ENCODE measurements at regions not wholly inside any gene's neighbourhood (a gene's known extent, or its start where the extent isn't known, plus 50 kb on each side); places are given as distances from the start of the nearest gene placed in this dataset.

DNA sequence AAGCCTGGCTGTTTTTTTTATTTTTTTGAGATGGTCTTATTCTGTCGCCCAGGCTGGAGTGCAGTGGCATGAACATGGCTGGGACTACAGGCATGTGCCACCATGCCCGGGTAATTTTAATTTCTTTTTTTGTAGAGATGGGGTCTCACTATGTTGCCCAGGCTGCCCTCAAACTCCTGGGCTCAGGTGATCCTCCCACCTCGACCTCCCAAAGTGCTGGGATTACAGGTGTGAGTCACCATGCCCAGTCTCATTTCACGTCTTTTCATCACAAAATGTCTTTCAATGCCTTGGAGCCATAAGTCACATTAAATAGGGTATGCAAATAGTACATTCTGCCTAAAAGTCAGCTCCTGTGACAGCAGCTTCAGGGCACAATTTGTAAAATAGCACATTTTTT, 52.8 kb downstream of the SOX2 start:
- no peak for DNase-seq (ENCODE audit: low read depth in 2 of 2)

DNA sequence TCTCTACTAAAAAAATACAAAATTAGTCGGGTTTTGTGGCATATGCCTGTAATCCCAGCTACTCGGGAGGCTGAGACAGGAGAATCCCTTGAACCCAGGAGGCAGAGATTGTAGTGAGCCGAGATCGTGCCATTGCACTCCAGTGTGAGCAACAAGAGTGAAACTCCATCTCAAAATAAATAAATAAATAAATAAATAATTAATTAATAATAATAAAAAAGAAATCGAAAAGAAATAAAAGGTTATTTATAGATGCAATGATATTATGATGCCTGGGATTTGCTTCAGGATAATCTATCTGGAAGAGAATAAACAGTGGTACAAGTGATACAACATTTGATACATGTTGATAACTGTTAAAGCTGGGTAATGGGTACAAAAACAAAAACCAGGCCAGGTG, 58.6 kb downstream of the SOX2 start:
- DNase-seq (ENCODE audit: low read depth in 2 of 2): no peak

DNA sequence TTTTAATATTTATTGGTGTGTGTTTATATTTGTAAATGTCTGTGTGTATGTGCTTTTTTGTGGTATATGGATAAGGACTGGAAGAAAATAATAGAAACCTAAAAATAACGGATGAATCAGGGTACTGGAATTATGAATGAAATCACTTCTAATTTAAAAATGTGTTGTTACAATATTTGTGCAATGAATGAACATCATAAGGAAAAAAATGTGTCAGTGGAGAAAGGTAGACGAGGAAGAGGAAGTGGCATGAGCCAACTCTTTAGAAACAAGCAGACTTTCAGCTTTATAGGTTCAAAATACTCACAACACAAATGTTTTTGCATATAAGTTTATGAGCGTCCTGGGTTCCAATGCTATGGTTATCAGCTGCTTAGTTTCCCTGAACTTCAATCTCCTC, 59.4 kb downstream of the SOX2 start:
- DNase-seq (ENCODE audit: low read depth in 2 of 2): no peak

DNA sequence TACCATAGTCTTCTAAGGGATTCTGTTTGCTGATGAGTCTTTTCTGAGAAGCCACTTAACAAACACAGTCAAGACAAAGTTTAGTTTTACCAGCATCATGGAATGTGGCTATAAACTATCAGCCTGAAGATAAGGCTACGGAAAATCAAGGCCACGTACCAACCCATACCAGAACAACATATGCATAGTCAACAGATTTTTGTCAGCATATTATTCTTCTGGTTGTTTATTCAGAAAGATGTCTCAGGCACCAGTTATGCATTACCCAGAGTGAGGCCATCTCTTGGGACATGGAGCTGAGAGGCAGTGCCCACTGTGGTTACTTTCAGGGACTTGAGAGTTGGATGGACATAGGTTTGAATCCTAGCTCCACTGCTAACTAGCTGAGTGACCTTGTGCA, 60.4 kb downstream of the SOX2 start:
- no peak for DNase-seq (ENCODE audit: low read depth in 2 of 2)

DNA sequence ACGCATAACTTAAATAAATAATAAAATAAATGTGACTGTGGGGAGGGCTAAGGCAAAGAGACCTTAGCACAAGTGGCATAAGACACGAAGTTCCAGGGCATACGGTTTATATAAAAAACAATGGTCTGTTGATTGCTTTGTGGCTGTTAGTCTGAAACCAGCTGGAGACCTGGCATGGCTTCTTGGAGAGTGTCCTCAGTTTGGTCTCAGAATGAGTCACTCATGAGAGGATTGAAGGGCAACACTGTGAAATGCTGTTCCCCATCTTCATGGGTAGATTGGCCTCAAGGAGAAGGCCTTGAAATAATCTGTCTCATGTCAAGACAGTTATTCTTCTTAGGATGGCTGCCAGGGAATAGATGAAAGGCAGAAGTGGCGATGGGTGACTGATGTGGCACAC, 62.2 kb downstream of the SOX2 start:
- DNase-seq (ENCODE audit: low read depth in 2 of 2): no peak

DNA sequence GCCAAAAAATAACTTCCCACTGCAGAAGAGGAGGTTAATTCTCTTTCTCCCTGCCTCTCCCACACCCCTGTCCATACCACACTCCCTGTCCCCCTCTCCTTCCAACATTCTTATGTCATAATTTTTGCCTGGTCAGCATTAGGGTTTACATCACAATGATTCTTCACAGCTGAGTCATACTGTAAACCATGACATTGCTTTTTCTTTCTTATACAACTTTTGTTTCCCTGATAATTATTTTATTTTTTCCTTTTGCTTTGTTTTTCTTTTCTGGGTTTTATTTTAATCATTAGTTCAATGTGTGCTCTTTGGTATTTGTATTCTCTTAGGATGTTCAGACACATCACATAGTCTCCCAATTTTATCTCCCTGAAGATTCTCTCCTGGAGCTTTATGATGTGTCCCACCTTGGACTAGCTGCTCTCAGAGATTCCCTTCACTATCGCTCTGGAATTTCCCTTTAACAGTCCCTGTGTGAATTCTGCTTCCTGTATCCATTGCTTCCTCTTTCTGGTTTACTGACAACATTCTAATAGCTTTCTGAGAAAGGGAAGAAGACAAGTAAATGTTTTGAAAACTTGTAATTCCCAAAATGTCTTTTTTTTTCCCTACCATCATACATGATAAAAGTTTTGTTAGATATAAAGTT, 70.7 kb downstream of the SOX2 start:
- peak; percentile 18 to 20 for DNase-seq (ENCODE audit: low read depth in 2 of 2)

DNA sequence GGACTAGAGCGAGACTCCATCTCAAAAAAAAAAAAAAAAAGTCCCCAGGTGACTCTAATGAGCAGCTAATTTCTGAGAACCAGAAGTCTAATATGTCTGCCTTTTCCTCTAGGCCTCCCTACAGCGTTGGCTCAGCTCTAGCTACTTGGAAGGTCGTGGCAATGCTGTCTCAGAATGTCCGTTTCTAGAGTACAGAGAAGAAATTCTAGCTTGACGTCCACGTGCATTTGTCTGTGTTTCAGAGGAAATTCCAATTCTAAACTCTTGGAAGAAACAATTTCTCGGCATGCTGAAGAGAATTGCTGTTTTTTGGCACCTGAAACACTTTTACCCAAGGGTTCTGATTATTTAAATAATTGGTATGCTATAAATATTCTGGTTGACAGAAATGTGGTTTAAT, 78.8 kb downstream of the SOX2 start:
- peak; percentile 6 to 13 for DNase-seq (ENCODE audit: low read depth in 2 of 2)

DNA sequence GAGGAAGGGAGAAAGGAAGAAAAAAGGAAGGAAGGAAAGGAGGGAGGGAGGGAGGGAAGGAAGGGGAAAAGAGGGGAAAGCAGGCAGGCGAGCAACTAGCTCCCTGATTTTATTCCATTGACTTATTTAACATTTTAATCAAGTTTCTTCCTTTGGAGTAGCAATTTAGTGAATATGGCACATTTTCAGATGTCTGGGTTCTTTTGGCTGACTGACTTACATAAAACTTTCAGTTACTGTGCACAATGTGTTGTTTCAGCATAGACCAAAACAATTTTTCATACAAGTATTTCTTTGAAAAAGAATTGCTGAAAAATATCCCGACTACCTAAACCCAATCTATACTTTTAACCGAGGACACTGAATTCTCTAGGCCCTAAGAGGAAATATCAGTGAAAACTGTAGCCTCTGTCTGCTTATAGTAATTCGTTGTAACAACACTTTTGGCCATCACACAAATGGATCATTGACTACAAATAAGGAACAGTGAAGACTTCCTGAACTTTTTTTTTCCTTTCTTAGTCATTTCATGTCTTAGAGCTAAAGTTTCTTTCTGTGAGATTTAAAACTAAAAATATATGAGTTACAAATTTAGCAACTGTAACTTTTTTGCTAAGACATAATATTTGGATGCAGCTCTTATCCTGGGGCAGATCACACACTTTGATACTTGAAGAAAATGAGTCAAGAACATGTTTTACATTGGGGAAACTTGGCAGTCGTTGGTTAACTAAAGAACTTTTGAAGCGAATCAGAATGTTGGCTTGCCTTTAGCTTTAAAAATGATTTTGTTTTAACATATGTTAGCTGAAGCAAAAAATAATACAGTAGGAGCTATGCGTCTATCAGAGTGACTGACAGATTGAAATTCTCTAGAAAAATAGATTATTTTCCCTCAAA, 79.6 kb downstream of the SOX2 start:
- peak in 1 of 2 experiments; percentile 4 for DNase-seq (ENCODE audit: low read depth in 2 of 2)

DNA sequence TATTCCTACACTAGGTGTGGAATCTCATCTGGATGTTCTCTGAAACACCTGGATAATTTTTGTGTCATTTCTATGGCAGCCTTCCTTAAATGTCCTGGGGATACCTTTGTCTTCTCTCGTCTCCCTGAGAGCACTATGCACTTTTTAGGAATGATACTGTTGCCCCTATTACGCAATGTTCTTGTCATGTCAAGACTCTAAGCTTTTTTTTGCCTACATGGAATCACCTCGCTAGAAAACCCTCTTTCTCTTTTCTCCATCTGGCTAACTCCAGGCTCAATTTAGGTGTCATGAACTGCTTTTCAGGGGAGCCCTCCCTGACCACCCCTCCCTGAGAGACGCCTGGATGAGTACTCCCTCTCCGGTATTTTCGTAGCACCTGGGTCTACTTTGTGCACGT, 81.3 kb downstream of the SOX2 start:
- DNase-seq (ENCODE audit: low read depth in 2 of 2): no peak

DNA sequence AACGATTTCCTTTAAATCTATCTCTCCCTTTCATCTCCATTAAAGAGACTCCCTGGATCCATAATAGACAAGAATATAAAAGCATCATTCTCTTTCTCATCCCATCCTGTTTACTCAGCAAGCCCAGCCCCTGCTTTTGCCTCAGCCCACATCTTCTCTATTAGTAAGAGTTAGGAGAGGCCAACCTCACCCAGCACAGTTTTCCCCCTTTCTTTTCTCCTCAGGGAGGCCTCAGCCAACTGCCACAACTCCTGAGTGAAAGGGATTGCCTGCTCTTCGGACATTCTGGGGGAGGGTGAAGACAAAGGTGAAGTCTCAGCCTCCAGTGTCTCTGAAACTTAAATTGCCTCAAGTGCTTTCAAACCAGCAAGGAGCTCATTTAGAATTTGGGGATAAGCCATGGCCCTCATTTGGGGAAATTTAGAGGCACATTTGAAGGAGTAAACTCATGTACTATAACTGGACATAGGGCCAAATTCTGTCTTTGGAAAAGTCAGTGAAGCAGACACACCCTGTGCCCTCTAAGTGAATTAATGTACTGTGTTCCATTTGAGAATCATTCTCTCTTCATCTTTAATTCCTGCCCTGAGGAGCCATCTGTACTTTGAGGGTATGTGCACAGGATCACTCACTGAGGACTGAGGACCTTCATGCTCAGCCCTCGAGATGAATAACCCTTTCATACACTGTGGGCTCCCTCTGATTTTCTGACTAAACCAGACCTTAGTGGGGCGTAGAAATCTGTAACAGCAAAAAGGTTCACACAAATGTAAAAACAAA, 82.5 kb downstream of the SOX2 start:
- peak in 1 of 2 experiments; percentile 6 for DNase-seq (ENCODE audit: low read depth in 2 of 2)

DNA sequence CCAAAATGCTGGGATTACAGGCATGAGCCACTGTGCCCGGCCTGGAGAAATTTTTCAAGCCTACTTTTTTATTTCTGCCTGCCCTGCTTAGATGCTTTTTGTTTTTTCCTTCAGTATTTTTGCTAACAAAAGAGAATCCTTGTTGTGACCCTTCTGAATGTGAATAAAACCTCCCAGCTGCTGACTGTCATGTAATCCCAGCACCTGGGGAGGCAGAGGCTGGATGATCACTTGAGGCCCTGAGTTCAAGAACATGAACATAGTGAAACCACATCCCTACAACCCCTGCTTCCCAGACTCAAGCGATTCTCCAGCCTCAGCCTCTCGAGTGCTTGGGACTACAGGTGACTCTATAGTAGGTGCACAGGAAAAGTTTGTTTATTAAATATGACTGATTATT, 84.9 kb downstream of the SOX2 start:
- DNase-seq (ENCODE audit: low read depth in 2 of 2): no peak

DNA sequence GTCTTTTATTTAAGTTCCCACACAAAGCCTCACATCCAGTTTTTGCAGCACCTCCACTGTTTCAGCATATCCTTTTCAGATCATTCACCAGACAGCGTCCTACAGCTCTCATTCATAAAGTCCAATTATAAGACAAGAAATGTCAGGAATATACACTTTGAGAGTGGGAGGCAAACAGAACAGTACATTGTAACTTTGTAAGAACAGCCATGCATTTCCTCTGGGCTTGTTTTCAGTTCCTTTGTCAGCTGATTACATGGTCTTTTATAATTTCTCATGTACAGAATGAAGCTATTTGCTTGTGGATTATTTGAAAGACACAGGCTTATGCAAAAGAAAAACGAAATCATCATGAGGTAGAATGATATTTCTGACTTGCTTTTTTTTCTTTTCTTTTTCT, 85.7 kb downstream of the SOX2 start:
- no peak for DNase-seq (ENCODE audit: low read depth in 2 of 2)

DNA sequence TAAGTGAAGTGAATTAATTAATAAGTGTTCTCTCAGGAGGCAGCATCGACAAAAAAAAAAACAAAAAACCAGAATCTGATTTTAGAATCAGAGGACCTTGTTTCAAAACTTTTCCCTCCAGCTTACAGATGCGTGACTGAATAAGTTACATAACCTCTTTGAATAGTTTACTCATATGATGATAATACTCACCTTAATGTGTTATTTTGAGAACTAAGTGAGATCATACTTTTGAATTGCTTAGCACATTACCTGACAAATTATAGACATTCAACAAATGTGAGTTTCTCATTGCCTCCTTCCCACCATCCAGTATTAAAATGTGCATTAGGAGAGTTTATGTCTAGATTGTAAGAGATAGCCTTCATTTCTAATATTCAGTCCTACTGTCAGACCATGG, 94.0 kb downstream of the SOX2 start:
- DNase-seq (ENCODE audit: low read depth in 2 of 2): no peak

DNA sequence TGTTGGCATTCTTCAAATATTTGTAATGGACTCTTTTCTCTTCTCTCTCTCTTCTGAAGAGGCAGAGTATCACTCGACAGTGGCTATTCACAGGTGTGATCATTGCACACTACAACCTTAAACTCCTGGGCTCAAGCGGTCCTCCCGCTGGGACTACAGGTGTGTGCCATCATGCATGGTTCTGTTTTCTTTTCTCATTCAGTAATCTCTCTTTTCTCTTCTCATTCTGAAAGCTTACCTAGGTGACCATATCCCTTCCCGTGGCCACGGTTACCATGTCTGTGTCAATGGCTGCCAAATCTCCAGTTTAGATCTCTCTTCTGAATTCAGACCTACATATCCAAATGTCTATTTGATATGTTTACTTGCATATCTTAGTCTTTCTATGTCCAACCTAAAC, 96.3 kb downstream of the SOX2 start:
- no peak for DNase-seq (ENCODE audit: low read depth in 2 of 2)

DNA sequence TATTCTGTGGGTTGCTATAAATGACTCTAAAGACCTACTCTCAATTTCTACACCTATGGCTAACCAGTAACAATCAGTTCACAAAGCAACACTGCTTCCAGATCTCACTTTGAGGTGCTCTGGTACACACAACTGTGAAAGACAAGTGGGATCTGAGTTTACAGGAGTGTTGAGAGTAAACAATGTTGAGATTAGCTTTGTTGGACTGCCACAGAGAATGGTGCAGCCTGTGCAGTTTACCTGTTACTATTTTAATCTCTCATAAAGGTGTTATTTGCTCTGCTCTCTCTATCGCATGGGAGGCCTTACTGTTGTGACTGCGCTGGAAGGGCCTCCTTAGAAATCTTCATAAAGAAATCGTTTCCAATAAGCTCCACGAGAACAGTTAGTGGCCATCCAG, 112.0 kb downstream of the SOX2 start:
- DNase-seq (ENCODE audit: low read depth in 2 of 2): no peak

DNA sequence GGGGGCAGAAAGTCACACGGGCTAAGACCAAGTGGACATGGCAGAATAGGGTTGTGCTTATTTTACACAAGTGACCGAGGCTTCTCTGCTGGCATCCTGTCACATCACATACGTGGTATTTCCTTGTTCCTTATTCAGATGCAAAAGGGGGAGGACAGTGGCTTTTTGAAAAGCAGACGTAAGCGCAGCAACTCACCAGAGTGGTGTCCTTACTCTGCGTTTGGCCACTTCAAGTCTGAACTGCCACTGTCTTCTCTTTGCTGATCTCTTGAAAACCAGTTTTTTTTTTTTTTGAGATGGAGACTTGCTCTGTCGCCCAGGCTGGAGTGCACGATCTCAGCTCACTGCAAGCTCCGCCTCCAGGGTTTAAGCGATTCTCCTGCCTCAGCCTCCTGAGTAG, 113.2 kb downstream of the SOX2 start:
- DNase-seq (ENCODE audit: low read depth in 2 of 2): no peak

DNA sequence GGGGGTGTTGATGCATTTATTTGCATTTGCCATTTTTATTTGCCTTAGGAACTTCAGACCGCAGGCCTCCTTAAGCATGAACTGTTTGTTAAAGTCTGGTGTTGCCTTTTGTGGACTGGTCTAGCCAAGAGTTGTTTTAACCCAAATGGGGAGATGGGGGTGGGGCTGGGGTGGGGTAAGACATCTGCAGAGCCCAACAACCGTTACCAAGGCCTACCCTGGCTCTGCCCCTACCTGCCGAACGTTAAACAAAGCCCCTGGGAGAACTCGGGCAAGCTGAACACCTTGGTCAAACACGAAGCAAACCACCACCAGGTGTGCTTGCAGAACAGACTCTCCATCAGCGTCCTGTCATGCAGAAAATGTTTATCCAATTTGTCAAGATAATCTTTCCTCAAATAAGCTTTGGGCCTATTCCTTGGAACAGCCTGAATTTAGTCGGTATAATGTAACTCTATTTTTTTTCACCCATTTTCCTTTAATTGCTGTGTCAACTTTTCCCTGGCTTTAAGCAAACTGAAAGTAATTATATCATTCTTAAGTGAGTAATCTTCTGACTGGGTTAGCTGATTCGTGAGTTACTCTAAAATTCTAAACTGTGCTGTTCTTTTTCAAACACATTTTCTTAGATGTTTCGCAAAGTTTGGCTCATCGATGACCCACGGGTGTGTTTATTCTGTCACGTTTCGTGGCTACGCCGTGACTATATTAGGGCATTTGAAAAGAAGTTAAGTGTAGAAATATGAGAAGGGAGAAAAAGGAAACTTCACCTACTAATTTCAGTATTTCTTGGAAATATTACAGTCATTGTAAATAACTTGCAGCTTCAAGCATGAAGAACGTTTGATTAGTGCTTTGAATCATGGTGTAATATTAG, 127.6 kb downstream of the SOX2 start:
- no peak for DNase-seq (ENCODE audit: low read depth in 2 of 2)

DNA sequence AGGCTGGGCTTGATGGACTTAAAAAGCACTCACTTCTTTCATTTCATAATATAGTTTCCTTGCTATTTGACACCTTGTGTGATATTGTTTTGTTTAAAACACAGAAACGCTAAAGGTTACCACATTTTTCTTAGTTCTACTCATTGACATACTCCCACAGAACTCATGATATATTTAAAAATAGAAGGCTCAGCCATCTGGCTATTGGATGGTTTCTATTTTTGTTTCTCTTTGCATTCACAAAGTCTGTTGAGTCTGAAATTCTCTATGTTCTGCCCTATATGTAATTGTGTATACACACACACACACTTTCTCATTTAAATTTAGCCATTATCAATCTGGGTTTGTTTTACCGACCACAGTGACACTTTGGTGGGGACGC, 128.2 kb downstream of the SOX2 start:
- DNase-seq (ENCODE audit: low read depth in 2 of 2): no peak

DNA sequence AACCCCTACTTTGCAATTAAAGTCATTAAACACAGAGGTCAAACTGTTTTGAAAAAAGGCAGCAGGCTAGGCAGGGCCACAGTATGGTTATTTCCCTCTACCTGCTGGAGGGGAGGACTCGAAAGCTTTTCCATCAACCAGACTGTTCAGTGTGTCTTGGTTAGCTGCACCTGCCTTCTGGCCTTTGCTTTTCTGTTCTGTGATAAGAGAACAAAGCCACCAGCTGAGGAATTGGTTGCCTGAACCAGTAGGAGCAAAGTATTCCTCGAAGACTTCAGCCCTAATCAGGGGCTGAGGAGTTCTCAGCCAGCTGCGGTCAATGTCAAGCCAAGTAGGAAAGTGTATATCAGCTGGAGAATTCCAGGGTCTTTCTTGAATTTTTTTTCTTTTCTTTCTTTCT, 132.5 kb downstream of the SOX2 start:
- DNase-seq (ENCODE audit: low read depth in 2 of 2): no peak

DNA sequence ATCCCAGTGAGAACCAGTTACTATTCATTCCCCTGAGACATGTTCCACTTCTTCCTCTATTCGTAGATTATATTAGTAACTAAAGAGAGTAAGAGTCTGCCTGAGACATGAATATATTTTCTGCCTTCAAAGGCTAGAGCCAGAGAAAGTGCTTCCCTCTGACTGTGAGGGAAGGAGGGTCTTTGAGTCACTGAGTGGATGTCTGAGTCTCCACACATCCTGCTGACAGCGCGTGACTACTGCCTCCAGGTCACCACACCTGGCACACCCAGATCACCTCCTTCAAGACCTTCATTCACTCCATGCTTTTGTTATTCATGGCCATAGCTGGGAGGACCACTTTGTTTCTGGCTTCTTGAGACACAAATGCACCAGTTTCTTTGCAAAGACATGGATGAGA, 135.6 kb downstream of the SOX2 start:
- no peak for DNase-seq (ENCODE audit: low read depth in 2 of 2)

DNA sequence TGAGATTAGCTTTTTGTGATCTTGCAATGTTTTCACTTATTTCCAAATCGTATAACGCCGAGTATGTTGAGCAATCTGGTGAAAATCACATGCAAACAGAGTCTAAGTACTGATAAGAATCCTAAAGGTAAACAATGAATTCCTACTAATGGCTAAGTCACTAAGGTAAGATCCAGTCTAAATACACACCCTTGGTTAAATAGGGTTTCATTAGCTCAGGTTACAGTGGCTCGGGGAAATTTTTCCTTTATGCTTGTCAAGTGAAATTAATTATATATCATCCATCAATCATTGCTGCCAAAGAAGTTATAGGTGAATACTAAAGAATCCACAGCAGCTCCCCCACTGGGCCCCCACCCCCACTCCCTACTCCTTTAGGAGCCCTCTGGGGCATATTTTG, 139.3 kb downstream of the SOX2 start:
- no peak for DNase-seq (ENCODE audit: low read depth in 2 of 2)

DNA sequence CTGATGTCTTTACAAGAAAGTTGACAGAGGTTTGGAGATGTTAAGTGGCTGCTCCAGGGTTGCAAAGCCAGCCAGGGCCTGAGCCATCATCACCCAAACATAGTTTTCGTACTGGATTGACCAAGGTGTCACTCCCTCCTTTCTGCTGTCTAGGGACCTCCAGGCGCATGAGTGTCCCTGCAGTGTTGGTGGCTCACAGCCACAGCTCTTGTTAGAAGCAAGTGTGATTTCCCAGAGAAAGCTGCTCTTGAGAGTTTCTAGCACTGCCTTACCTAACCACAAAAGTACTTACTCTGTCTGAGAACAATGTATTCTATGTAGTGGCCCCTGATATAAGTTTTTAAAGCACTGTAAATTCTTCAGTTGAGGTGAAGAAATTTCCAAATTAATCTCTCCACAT, 144.1 kb downstream of the SOX2 start:
- DNase-seq (ENCODE audit: low read depth in 2 of 2): no peak
